Fibroblast of lung (primary cell): ENCODE measurements at regions not wholly inside any gene's neighbourhood (a gene's known extent, or its start where the extent isn't known, plus 50 kb on each side); places are given as distances from the start of the nearest gene placed in this dataset.

ENCODE experiments used
- DNase-seq, 2 donors: peaks; one replicate each; pipeline versions ENCODE4 v3.0.0 to v3.0.0-alpha.2; 2010; ENCODE audit warnings: low read depth in 2 of 2
- H2AFZ ChIP-seq: 2 replicates; pipeline ENCODE4 v1.5.1; 2012; ENCODE audit warnings: low read length, control low read depth, inconsistent platforms
- H3K27ac ChIP-seq: 2 replicates; pipeline ENCODE4 v1.5.1; 2011; ENCODE audit warnings: low read length, control low read depth; ENCODE audit not compliant: insufficient read depth
- H3K27me3 ChIP-seq: 2 replicates; pipeline ENCODE4 v1.5.1; 2011; ENCODE audit warnings: mild to moderate bottlenecking, low read length; ENCODE audit not compliant: control insufficient read depth, insufficient read depth
- H3K36me3 ChIP-seq: 2 replicates; pipeline ENCODE4 v1.5.1; 2011; ENCODE audit warnings: low read length; ENCODE audit not compliant: control insufficient read depth, insufficient read depth
- H3K4me1 ChIP-seq: 2 replicates; pipeline ENCODE4 v1.5.1; 2011; ENCODE audit warnings: low read length; ENCODE audit not compliant: control insufficient read depth, insufficient read depth; ENCODE audit errors: extremely low read depth
- H3K4me2 ChIP-seq: 2 replicates; pipeline ENCODE4 v1.5.1; 2011; ENCODE audit warnings: low read length, control low read depth; ENCODE audit not compliant: insufficient read depth; ENCODE audit errors: extremely low read depth
- H3K4me3 ChIP-seq, 4 experiments: fragments of 200-600 bp in 1 of 4; sonication (generic) in 1 of 4; replicated peaks in 1 of 4; 2 replicates each; pipeline ENCODE4 v1.5.1; 2011 to 2016; ENCODE audit warnings: low read length in 4 of 4, low read depth in 3 of 4, mild to moderate bottlenecking in 3 of 4, control low read depth in 2 of 4, inconsistent platforms in 1 of 4, mixed read lengths in 1 of 4; ENCODE audit not compliant: insufficient read depth in 1 of 4; ENCODE audit errors: control extremely low read depth in 1 of 4
- H3K79me2 ChIP-seq: 2 replicates; pipeline ENCODE4 v1.5.1; 2012; ENCODE audit warnings: mild to moderate bottlenecking, low read length, inconsistent platforms; ENCODE audit not compliant: control insufficient read depth, insufficient read depth
- H3K9ac ChIP-seq: 2 replicates; pipeline ENCODE4 v1.5.1; 2011; ENCODE audit warnings: mild to moderate bottlenecking, low read length, control low read depth; ENCODE audit not compliant: insufficient read depth
- H3K9me3 ChIP-seq: 2 replicates; pipeline ENCODE4 v1.5.1; 2012; ENCODE audit warnings: low read depth, low read length; ENCODE audit not compliant: control insufficient read depth, insufficient read depth
- H4K20me1 ChIP-seq: 2 replicates; pipeline ENCODE4 v1.5.1; 2011; ENCODE audit warnings: low read length; ENCODE audit not compliant: control insufficient read depth, insufficient read depth; ENCODE audit errors: extremely low read depth
- EZH2 ChIP-seq: IDR thresholded peaks from 2 replicates; pipeline ENCODE4 v1.5.1; 2012; ENCODE audit warnings: low read length, control low read depth, mild to moderate bottlenecking; ENCODE audit errors: missing control alignments
- TF ChIP-seq, protein P1 (sequence below), 2 donors: IDR thresholded peaks in 1 of 2; conservative IDR thresholded peaks in 1 of 2; 1 replicate in 1 of 2; 2 replicates in 1 of 2; pipeline ENCODE4 v1.5.1; 2011 to 2012; ENCODE audit warnings: low read length in 2 of 2, control low read depth in 1 of 2, inconsistent platforms in 1 of 2, low read depth in 1 of 2, mild to moderate bottlenecking in 1 of 2

DNA sequence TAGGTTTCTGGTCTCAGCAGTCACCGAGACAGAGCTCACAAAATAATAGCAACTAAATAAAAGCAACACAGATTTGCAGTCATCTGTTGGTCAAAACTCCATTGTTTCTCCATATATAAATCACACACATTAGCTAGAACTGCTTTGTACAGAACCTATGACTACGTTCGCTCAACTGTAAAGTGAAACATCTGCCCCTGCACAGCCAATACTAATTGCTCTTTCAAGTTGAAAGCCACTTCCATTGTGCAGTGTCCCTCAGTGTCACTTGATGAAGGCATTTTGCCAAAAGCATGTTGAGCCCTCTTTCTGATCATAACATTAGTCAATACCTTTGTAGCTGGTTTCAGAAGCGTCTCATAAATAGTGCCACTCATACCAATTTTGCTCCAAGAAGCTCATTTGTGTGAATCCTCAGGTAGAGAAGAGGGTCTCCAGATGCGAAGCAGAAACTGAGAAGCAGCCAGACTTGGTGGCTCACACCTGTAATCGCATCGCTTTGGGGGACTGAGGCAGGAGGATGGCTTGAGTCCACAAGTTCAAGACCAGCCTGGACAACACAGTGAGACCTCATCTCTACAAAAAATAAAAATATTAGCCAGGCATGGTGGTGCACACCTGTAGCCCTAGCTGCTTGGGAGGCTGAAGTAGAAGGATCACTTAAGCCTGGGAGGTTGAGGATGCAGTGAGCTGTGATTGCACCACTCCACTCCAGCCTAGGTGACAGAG is 68.9 kb downstream of the PERP start:
- no peaks in the 10 kb centered on the region for H3K36me3 ChIP-seq
- no peak overlapping the region for H3K9ac ChIP-seq
- no peaks in the 10 kb centered on the region for H3K79me2 ChIP-seq
- H3K4me2 ChIP-seq = no peak overlapping the region
- H2AFZ ChIP-seq = no peak overlapping the region
- no peaks in the 10 kb centered on the region for H3K4me1 ChIP-seq
- H3K27me3 ChIP-seq = no peaks in the 10 kb centered on the region
- H3K4me3 ChIP-seq = no peak overlapping the region
- no peak for TF ChIP-seq EZH2
- TF ChIP-seq, protein P1, sequence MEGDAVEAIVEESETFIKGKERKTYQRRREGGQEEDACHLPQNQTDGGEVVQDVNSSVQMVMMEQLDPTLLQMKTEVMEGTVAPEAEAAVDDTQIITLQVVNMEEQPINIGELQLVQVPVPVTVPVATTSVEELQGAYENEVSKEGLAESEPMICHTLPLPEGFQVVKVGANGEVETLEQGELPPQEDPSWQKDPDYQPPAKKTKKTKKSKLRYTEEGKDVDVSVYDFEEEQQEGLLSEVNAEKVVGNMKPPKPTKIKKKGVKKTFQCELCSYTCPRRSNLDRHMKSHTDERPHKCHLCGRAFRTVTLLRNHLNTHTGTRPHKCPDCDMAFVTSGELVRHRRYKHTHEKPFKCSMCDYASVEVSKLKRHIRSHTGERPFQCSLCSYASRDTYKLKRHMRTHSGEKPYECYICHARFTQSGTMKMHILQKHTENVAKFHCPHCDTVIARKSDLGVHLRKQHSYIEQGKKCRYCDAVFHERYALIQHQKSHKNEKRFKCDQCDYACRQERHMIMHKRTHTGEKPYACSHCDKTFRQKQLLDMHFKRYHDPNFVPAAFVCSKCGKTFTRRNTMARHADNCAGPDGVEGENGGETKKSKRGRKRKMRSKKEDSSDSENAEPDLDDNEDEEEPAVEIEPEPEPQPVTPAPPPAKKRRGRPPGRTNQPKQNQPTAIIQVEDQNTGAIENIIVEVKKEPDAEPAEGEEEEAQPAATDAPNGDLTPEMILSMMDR (conservative IDR thresholded peaks at IDR 0.05 in 1 of 2, IDR thresholded peaks at IDR 0.05 in 1 of 2; ENCODE audit: low read depth in 1 of 2, low read length in 2 of 2) = no peak
- H3K27ac ChIP-seq = no peak overlapping the region
- H3K9me3 ChIP-seq = no peaks in the 10 kb centered on the region
- no peaks in the 10 kb centered on the region for H4K20me1 ChIP-seq
- DNase-seq = no peak
